ENCODE measurements at regions not wholly inside any gene's neighbourhood (a gene's known extent, or its start where the extent isn't known, plus 50 kb on each side); places are given as distances from the start of the nearest gene placed in this dataset.
"Not testable (repeated sequence)": the region's sequence is repeated elsewhere in the genome, so short reads cannot be mapped to it uniquely, and the experiment has no call there.

DNA sequence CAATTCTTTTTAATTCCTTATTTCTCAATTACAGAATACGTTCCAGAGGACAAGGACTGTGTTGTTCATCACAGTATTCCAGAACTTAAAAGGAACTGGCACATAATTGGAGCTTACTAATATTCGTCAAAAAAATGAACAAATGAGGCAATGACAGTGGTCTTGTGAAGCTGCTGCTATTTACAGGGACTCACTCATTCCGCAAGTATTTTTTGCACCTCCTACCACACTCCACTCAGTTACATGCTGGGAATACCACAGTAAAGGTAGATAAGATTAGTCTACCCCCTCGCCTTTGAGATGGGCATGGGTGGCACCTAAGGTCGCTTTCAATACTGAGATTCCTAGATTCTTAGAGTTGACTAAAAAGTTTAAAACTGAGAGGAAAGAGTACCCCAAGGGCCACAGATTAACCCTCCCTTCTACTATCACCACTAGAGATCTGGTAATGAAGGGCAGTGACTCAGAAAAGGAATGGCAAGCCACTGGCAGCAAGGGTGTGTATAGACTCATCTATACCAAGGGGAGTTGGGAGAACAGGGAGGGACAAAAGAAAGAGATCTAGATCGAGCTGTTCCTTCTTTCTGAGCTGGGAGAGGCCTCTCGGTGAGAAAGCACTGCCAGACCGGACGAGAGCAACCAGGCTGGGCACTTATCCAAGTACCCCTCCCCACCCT is 85.0 kb downstream of the RPL27A start:
- intact Hi-C loops (cut with DNase I) = loop anchor here (5.0 kb wide), 4 partner anchors 35 to 80 kb away; a partner anchor contains a TSS
- no peak for DNase-seq (ENCODE audit: low spot score)

DNA sequence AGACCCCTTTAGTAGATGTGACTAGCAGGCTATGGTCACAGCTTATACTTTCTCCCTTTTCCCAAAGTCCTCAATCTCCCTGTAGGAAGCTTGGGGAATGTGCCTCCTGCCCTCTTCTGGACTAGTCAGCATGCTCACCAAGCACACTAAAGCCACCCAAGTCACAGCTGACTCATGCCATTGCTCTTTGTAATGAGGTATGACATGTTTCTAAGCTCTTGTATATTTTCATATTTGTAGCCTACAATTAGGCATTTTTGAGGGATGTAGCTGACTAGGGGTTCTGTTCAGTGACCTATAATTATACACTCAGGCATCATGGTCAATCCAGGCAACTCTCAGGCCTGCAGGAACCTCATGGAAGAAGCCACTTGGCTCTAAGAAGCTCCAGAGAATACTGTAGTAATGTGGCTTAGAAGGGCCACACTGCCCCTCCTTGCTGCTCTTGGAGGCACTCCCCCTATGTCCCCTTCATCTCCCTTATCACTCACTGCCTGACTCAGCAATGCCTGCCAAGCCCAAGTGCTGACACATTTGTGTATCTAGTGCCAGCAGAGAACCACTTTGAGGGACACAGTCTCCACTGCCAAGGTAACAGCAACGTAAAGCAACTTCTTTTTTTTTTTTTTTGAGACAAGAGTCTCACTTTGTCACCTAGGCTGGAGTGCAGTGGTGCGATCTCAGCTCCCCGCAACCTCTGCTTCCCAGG is 86.2 kb downstream of the RPL27A start:
- DNase-seq (ENCODE audit: low spot score) = no peak
- intact Hi-C loops (cut with DNase I) = loop anchor here (5.0 kb wide), 4 partner anchors 36 to 81 kb away; a partner anchor contains a TSS

DNA sequence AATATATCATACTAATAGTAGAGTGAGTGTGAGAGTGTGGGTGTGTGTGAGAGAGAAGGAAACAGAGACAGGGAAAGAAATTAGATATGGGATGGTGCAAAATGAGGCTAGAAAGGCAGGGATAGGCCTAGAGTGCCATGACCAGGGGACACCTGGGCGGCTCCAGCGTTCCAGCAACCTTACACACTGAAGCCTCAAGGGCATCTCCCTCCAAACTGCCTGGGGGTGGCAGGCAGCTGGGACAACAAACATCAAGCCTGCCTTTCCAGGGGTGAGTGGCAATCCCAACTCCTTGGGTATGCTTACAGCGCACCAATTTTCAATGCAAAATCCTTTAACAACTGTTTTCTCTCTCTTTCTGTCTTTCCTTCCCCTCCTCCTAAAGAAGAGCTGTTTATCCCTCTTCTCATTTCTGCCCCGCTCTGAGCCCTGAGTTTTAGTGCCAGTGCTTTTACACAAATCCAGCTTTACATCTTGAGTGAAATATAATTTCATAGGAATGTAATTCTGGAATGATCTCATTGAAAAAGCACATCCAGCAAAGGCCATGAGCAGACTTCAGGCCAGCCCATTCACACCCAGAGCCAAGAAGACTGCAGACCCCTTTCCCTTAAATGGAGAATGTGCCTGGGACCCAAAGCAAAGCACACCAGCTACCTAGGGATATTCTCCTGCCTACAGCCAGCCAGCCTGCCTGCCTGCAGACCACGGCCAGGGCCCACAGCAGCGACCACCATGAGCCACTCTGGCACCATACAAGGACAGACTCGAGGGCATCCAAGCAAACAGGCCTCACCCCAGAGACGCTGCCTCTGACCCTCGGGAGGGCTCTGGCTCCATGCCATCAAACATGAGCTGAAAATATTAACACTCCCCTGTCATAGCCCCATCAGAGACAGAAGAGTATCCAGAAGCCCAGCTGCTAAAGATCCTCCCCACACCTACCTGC is 90.3 kb downstream of the RPL27A start:
- intact Hi-C loops (cut with DNase I) = no loop called here
- DNase-seq (ENCODE audit: low spot score) = no peak

DNA sequence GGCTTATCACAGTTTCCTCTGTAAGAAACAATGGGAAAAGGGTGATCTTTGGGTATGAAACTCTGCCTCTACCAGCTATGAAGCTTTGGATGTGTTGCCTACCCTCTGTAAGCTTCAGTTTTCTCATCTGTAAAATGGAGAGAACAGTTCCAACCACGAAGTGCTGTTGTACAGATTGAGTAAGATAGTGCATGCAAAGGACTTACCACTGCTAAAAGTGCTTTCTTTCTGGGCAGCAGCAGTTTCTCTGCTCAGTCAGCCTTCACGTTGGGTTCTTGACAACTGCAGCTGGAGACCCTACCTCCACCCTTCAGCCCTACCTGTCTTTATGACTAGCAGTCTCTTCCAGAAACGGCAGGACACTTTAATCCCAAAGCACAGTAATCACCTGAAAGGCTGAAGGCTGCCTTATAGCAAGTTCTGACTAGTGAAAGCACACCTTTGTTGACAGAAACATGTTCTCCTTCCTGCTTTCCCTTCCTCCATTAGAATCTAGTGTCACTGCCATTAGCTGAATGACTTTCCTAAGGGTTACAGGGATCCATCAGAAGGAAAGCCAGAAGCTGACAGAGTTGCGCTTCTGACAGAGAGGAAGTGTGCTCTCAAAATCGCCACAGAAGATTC is 91.4 kb downstream of the RPL27A start:
- DNase-seq (ENCODE audit: low spot score) = no peak
- intact Hi-C loops (cut with DNase I) = no loop called here

DNA sequence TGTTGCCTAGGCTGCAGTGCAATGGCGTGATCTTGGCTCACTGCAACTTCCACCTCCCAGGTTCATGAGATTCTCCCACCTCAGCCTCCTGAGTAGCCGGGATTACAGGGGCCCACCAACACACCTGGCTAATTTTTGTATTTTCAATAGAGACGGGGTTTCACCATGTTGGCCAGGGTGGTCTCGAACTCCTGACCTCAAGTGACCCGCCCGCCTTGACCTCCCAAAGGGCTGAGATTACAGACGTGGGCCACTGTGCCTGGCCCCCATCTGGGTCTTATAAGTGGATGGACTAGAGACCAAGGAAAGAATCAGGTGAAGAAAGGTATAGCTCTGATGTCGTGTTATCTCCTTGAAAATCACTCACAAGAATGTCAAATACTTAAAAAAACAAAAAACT is 92.3 kb downstream of the RPL27A start:
- DNase-seq (ENCODE audit: low spot score); intact Hi-C loops (cut with DNase I): not testable (repeated sequence)

DNA sequence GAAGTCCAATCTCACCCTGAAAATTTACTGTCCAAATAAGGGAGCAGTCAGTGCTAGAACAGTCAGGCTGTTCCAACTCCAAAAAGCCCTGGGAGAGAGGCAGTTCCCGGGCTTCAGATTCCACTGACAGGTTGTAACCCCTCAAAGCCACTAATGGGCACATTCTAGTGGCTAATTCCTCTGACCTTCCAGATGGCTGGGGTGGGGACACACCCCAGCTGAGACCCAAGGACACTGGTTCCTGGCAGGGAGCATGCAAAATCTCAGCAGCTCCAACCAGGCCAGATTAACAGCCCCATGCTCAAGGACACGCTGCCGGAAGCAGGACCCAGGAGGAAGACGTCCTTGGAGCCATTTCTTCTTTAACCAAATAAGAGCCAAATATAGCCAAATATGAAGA is 92.7 kb downstream of the RPL27A start:
- intact Hi-C loops (cut with DNase I) = no loop called here
- DNase-seq (ENCODE audit: low spot score) = no peak

DNA sequence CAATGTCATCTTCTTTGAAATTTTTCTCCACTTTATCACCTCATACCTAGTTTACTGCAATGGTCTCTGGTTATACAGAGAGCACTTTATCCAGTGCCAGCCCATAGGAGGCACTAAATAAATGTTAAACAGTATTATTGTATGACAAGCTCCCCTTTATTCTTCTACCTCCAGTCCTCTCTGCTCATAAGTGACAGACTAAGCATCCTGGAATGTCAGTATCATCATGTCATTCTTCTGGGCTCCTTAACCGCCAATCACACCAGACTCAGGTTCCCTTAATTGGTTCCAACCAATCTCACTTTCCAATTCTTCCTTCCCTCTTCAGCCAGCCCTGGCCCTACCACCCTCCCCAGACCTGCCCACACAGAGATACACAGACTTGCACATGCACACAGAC is 93.1 kb downstream of the RPL27A start:
- DNase-seq (ENCODE audit: low spot score) = no peak
- intact Hi-C loops (cut with DNase I) = no loop called here

DNA sequence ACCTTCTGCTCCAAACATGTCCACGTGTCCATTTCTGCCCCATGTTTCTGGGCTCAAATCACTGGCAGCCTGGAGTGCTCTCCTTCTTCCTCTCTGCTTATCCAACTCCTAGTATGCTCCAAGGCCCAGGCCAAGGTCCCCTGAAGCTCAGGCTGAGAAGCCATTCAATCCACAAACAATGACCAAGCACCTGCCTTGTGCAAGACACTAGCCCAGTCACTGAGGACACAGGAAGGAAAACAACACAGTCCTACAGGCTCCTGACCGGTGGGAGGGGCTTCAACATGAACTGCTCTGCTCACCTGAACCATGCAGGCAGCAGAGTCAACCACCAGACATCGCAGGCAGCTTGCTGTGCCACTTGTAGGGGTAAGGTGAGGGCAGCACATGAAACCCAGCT is 93.6 kb downstream of the RPL27A start:
- no peak for DNase-seq (ENCODE audit: low spot score)
- intact Hi-C loops (cut with DNase I) = no loop called here

DNA sequence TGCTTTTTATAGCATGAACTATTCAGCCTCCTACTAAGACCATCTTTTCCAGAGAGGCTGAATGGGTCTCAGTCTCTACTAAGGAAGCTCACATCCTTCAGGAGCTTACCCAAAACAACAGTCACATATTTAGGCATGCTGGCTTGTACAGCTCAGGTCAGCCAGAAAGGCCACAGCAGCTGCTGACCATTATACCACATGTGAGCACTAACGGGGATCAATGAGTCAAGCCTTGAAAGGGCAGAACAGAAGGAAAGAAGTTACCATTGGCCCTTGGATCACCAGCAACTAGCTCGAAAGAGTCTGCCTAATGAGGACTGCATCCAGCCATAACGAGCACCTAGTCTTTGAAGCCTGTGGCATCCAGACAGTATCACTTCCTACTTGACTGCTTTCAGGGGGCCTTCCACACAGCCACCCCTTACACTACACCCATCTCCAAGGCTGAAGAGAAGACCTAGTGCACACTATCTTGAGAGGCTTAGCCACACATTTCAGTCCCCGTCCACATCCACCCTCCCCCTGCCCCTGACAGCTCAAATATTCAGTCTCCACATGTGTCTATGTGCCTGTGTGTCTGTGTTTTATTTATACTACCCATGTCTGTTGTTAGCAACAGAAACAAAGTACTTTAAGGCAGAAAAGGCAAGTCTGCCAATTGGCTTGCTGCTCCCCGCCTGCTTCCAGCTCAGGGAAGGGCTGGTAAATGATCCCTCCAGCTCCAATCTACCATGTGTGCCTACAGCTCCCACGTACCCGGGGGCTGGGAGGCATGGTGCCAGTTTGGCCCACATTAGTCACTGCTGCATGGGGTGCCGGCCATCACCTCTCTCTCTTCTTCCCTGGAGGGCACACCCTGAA is 95.5 kb downstream of the RPL27A start:
- no peak for DNase-seq (ENCODE audit: low spot score)

DNA sequence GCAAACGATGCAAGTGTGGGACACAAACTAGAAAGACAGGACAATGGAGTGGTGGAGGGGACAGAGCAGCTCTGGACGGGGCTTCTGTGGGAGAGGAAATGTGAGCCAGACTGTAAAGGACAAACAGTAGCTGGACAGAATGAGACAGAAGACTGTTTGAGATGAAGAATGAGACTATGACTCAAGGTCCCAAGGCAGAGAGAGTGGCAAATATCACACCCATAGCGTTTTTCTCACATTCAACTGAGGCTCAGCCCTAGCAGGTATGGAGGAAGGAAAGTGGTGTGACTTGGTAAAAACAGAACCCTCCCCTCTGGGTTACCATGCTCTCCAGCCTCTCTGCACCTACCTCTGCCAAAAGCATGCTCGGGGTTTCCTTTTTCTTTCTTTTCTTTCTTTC is 96.5 kb downstream of the RPL27A start:
- intact Hi-C loops (cut with DNase I) = no loop called here
- DNase-seq (ENCODE audit: low spot score) = no peak

More for the DNA sequence above, 95.5 kb downstream of the RPL27A start:
- intact Hi-C loops (cut with DNase I) = no loop called here

DNA sequence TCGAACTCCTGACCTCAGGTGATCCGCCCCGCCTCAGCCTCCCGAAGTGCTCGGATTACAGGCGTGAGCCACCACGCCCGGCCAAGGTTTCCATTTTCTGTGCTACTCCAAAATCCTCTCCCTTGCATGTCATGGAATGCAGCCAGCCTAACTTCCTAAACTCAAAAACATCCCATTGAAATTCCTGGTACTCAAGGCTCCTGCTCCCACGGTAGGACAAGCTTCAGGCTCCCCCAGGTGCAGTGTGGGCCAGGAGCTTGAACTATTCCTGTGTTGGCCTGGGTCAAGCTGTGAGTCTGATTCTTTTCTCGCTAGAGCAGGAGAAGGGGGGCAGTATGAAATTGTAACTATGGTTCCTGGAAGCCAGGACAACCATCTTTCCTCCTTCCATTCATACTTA is 97.1 kb downstream of the RPL27A start:
- intact Hi-C loops (cut with DNase I) = no loop called here

DNA sequence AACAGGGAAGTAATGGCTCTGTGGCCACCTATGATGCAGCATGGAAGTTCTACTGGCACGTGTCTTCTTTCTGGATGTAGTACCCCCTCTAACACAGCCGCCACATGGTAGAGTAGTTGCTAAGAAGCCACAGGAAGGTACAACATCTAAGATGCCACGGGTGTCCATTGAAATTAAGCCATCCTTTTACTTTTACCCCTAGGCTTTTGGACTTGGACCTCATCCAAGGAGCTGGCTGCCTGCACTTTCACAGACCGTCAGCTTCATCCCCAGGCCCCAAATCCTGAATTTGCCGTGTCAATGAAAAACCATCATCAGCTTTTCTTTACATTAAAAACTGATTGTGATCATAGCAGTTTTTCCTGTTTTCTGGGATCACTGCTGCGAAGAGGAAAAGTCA is 102.4 kb downstream of the RPL27A start:
- no peak for DNase-seq (ENCODE audit: low spot score)
- intact Hi-C loops (cut with DNase I) = no loop called here

More for the DNA sequence above, 97.1 kb downstream of the RPL27A start:
- DNase-seq (ENCODE audit: low spot score) = no peak

DNA sequence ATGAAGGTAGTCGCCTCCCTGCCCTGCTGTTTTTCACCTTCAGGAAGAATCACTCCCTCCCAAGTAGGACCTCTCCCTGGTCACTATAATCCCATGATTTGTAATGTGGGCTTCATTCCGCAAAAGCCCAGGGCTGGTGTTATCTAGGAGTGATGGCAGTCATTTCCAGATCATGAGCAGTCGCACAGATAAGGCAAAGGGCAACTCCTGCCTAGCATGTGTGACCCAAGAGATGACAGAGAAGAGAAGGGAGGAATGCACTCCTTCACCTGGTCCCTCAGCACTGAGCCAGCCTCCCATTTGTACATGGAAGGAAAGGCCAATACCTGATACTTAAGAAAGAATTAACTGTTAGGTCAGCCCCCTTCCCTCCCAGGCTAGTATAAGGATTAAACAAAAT is 102.9 kb downstream of the RPL27A start:
- intact Hi-C loops (cut with DNase I) = no loop called here
- DNase-seq (ENCODE audit: low spot score) = no peak

DNA sequence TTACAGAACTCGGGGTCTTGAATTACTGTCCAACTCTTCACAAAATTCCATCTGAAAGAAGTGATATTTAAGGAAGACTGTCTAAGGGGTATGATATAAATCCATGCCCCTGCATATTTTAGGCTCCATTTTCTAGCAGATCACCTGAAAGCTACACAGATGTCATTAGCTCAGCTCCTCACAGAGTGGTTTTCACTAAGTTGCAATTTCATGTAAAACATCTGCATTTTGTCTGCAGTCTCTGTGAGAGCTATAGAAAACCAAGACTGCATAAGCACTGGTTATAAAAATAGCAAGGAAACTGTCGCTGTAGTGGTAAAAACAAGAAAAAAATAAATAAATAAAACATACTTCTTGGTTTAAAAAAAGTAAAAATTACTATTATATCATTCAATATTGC is 103.4 kb downstream of the RPL27A start:
- no peak for DNase-seq (ENCODE audit: low spot score)
- intact Hi-C loops (cut with DNase I) = no loop called here

DNA sequence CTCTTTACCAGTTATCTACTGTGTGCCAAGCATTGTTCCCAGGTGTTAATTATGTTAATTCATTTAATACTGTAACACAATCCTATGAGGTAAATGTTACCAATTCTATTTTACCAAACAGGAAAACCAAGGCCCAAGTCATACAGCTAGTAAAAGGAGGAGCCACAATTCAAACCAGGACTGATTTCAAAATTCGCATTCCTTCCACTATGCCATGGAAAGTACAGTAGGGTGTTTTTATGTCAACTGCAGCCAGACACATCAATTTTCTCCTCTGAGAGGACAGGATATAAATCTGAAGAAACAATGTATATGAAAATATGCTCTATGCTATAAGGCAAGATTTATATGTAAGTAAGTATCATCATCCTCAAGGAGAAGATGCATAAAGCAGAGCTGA is 104.3 kb downstream of the RPL27A start:
- DNase-seq (ENCODE audit: low spot score) = no peak
- intact Hi-C loops (cut with DNase I) = no loop called here

DNA sequence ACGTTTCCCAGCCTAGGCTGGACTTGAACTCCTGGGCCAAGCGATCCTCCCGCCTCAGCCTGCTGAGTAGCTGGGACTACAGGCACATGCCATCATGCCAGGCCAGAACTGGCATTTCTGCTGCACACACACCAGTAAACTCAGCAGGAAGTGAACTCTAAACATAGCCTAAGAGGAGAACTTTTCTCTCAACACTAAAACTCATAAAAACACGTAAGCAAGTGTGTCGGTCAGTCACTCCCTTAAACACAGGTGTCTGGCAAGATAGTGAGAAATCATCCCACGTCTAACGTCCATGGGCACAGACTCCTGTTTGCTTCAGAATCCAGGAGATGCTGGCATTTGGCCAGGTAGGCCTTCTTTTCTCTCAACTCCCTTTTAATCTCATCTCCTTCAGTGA is 104.8 kb downstream of the RPL27A start:
- no peak for DNase-seq (ENCODE audit: low spot score)
- intact Hi-C loops (cut with DNase I) = no loop called here

DNA sequence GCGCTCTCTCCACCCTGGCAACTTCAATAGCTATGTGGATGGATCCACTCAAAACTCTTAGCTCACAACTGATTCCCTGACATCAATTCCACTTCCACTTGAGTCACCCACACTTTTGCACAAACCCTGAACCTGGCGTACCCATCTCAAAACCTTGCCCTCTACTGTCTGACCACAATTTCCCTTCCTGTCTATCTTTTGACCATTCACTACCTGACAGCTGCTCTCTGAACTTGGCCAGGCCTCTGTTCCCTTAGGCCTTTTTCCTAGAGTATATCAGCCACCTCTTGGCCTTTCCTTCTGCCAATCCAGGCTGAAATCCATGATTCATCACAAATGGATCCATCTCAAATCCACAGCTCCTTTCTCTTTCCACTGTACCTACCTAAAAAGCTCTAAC is 106.0 kb downstream of the RPL27A start:
- DNase-seq (ENCODE audit: low spot score) = no peak
- intact Hi-C loops (cut with DNase I) = no loop called here

DNA sequence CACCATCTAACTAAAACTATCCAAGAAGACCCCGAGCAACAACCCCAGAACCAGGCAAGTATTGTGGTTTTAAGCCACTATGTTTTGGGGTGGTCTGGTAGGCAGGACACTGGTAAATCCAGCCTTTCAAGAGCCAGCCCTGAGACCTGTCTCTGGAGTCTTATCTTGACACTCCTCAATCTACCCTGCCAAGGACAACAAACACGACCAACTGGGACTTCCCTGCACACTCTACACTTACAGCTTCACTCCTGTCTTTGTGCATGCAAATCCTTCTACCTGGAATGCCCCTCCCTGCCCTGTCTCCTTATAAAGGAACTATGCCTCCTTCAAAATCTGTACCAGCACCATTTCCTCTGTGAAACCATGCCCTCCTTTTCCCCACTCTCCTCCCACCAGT is 107.3 kb downstream of the RPL27A start:
- intact Hi-C loops (cut with DNase I) = no loop called here
- no peak for DNase-seq (ENCODE audit: low spot score)

DNA sequence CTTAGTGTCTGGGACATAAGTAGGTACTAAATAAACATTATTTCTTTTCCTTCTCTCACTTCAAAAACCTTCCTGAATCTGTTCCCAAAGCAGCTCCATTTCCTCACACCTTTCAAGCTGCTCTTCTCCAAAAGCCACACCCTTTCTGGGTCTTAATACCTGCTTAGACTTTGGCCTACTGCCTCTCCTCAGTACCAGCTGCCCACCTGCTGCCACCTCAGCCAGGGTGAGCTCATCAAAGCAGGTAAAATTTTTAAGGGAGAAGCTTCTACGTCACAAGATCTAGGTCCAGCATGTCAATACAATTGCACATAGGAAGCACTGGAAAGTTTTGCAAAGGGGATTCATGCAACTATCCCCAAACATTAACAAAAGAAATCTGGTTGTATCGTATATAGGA is 108.4 kb downstream of the RPL27A start:
- intact Hi-C loops (cut with DNase I) = no loop called here
- no peak for DNase-seq (ENCODE audit: low spot score)
